ENCODE measurements at regions not wholly inside any gene's neighbourhood (a gene's known extent, or its start where the extent isn't known, plus 50 kb on each side); places are given as distances from the start of the nearest gene placed in this dataset.

- ATAC-seq, result no peak
- H3K36me3 ChIP-seq (replicated peaks in 1 of 2; ENCODE audit: control insufficient read depth in 1 of 2, insufficient read depth in 2 of 2, low read length in 2 of 2), result no peaks in the 10 kb centered on the region
- H3K4me2 ChIP-seq (ENCODE audit: low read depth, low read length), result no peak overlapping the region
- H3K79me2 ChIP-seq (ENCODE audit: insufficient read depth, low read length), result no peaks in the 10 kb centered on the region
- no peak overlapping the region for H2AFZ ChIP-seq (ENCODE audit: low read length)
- no peaks in the 10 kb centered on the region for H4K20me1 ChIP-seq (ENCODE audit: insufficient read depth, low read length)
- no peak overlapping the region for H3K9ac ChIP-seq (ENCODE audit: insufficient read depth, low read depth, low read length)
- H3K4me1 ChIP-seq (ENCODE audit: insufficient read depth, low read length), result no peaks in the 10 kb centered on the region; the same call in 1 of the 2 replicates
- in situ Hi-C loops (cut with HindIII; ENCODE audit: extremely low pct_ligation_motif_present, low pct_unique_long_range_greater_than_20kb), result no loop called here
- ChIA-PET CTCF (ENCODE audit: low intra/inter-chr PET ratio, low total read pairs) (no interaction called here), POLR2A (no interaction called here)
- H3K27me3 ChIP-seq (ENCODE audit: control insufficient read depth in 1 of 2, insufficient read depth in 2 of 2, low read length in 2 of 2), result no peaks in the 10 kb centered on the region
- H3K9me3 ChIP-seq (ENCODE audit: low read length), result no peaks in the 10 kb centered on the region
- BruUV-seq (replicated peaks), result no TSS peak
- TF ChIP-seq MIER2 (CRISPR knock-in tag; IDR thresholded peaks at IDR 0.05) (peak; percentile 93), ZNF205 (CRISPR knock-in tag; IDR thresholded peaks at IDR 0.05) (no peak), ZNF30 (CRISPR knock-in tag; IDR thresholded peaks at IDR 0.05) (no peak), EHMT2 (IDR thresholded peaks at IDR 0.05; ENCODE audit: borderline replicate concordance, low read depth, low read length) (0 out of 2 replicates have a peak, but pooled peaks have one; percentile 55), RFX5 (IDR thresholded peaks at IDR 0.05; ENCODE audit: low read depth, low read length) (no peak), KLF9 (CRISPR knock-in tag; IDR thresholded peaks at IDR 0.05; ENCODE audit: low read depth) (no peak), REST (IDR thresholded peaks at IDR 0.05; ENCODE audit: borderline replicate concordance in 1 of 2, low read depth in 1 of 2, low read length in 2 of 2) (peak; percentile 60 to 92), ZNF562 (CRISPR knock-in tag; IDR thresholded peaks at IDR 0.05; ENCODE audit: borderline replicate concordance) (no peak), ZNF275 (CRISPR knock-in tag; IDR thresholded peaks at IDR 0.05; ENCODE audit: borderline replicate concordance) (no peak), GZF1 (CRISPR knock-in tag; IDR thresholded peaks at IDR 0.05) (no peak), ZNF460 (CRISPR knock-in tag; IDR thresholded peaks at IDR 0.05; ENCODE audit: borderline replicate concordance) (no peak), POGK (CRISPR knock-in tag; conservative IDR thresholded peaks at IDR 0.05) (no peak), PTBP1 (IDR thresholded peaks at IDR 0.05; ENCODE audit: low read depth, low read length, poor library complexity, severe bottlenecking) (no peak), ZFP82 (CRISPR knock-in tag; IDR thresholded peaks at IDR 0.05; ENCODE audit: borderline replicate concordance) (no peak)
- H3K27ac ChIP-seq (ENCODE audit: extremely low read length, insufficient read depth, low read length), result no peak overlapping the region
- DNase-seq (ENCODE audit: low spot score), result no peak
- intact Hi-C loops (cut with micrococcal nuclease; ENCODE audit: unreplicated experiment), result no loop called here
- H3K4me3 ChIP-seq (replicated peaks in 1 of 3; ENCODE audit: insufficient read depth in 1 of 3, low read depth in 2 of 3, low read length in 3 of 3), result no peak overlapping the region
- WGBS (ENCODE audit: low lambda C conversion rate), result 24% methylated on average over 7 of the region's 7 CpGs
- FAIRE-seq, result no peak
These were observed 307.5 kb downstream of the GALR1 start for GRCh38 chr18:77557046-77557587.

All from HepG2 (cell line).